ENCODE measurements at regions not wholly inside any gene's neighbourhood (a gene's known extent, or its start where the extent isn't known, plus 50 kb on each side); places are given as distances from the start of the nearest gene placed in this dataset.
"Not testable (repeated sequence)": the region's sequence is repeated elsewhere in the genome, so short reads cannot be mapped to it uniquely, and the experiment has no call there.

DNA sequence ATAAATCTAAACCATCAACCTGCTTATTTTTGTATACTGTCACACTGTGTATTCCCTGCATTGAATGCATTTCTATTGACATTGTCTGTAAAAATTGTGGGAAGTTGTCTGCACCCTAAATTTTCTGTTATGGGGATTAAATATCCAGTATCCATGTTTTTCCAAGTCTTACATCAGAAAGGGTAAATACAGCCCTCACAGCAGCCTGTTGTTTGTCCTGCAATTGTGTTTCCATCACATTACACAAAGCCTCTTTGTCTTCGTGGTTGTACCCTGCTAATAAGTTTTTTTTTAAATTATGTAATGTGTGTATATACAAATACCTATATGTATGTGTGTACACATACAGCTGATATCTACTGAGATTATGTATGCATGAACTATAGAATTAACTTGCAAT is 109.2 kb upstream of the PTPN20 start:
- TF ChIP-seq CTCF, POLR2A, EP300 (IDR thresholded peaks at IDR 0.05): not testable (repeated sequence)
